ENCODE measurements at regions not wholly inside any gene's neighbourhood (a gene's known extent, or its start where the extent isn't known, plus 50 kb on each side); places are given as distances from the start of the nearest gene placed in this dataset.
A peak's percentile ranks its signal among the peaks of the same experiment; 100 is the strongest.

DNA sequence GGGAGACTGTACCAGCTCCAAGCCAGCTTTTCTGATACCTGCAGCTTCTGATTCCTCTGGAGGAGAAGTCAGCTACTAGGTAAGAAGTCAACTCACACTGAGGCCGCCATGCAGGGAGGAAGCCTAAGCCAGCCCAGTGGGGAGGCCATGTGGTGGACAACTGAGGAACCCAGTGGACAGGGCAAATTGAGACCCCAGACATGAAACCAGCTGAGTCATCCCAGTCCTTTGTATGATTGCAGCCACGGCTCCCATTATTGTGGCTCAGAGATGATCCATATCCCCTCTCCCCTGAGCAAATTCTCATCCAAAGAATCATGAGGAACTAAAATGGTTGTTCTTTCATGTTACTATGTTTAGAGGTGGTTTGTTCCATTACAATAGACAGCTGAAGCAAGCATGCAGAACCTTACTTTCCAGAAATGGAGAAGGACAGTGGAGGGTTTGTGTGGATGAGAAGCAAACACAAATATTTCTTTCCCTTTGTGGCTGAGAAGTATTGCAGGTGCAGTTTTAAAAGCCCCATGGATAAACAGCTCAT lies 1147.3 kb upstream of the TMEM132C start:
- Histone ChIP-seq H3K4me1 (no peaks in the 10 kb centered on the region), H3K4me3 (no peak overlapping the region), H3K27ac (no peak overlapping the region), H3K9me3 (no peaks in the 10 kb centered on the region), H3K27me3 (no peaks in the 10 kb centered on the region), H3K36me3 (no peaks in the 10 kb centered on the region)
- TF ChIP-seq POLR2A (IDR thresholded peaks at IDR 0.05) = no peak
- in situ Hi-C loops (cut with MboI; ENCODE audit: low sequenced_read_pairs in 4 of 4) (loop anchor here in 2 of 4 donors (25.0 kb wide), 2 partner anchors 168 to 268 kb away; no protein-coding TSS in a partner anchor), intact Hi-C loops (cut with DNase I; ENCODE audit: low total_unique reads) (no loop called here)
- DNase-seq (no peak), ATAC-seq (no peak)

DNA sequence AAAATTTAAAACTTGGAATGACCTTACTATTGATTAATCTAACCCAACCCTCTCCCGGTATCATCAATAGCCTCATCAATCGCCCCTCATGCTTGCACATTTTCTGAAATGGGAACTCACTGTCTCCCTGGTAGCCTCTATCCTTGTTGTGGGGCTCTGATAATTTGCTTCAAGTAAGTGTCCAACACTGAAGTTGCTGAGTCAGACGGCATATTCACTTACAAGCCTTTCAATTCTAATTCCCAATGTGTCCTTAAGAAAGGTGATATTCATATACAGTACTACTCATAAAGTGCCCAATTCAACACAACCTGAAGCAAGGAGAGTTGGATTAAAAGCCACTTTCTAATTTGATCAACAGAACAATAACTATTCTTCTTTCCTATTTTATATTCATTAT lies 1146.1 kb upstream of the TMEM132C start:
- no peaks in the 10 kb centered on the region for H3K27me3 ChIP-seq
- intact Hi-C loops (cut with DNase I; ENCODE audit: low total_unique reads) (no loop called here), in situ Hi-C loops (cut with MboI; ENCODE audit: low sequenced_read_pairs in 4 of 4) (loop anchor here in 2 of 4 donors (25.0 kb wide), 2 partner anchors 166 to 266 kb away; no protein-coding TSS in a partner anchor)
- no peaks in the 10 kb centered on the region for H3K36me3 ChIP-seq
- no peak overlapping the region for H3K4me3 ChIP-seq
- TF ChIP-seq, protein P1, sequence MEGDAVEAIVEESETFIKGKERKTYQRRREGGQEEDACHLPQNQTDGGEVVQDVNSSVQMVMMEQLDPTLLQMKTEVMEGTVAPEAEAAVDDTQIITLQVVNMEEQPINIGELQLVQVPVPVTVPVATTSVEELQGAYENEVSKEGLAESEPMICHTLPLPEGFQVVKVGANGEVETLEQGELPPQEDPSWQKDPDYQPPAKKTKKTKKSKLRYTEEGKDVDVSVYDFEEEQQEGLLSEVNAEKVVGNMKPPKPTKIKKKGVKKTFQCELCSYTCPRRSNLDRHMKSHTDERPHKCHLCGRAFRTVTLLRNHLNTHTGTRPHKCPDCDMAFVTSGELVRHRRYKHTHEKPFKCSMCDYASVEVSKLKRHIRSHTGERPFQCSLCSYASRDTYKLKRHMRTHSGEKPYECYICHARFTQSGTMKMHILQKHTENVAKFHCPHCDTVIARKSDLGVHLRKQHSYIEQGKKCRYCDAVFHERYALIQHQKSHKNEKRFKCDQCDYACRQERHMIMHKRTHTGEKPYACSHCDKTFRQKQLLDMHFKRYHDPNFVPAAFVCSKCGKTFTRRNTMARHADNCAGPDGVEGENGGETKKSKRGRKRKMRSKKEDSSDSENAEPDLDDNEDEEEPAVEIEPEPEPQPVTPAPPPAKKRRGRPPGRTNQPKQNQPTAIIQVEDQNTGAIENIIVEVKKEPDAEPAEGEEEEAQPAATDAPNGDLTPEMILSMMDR (IDR thresholded peaks at IDR 0.05 in 4 of 5, conservative IDR thresholded peaks at IDR 0.05 in 1 of 5) = no peak
- no peak for TF ChIP-seq POLR2A (IDR thresholded peaks at IDR 0.05)
- H3K27ac ChIP-seq = no peak overlapping the region
- ATAC-seq (no peak), DNase-seq (no peak)
- H3K9me3 ChIP-seq = no peaks in the 10 kb centered on the region
- no peaks in the 10 kb centered on the region for H3K4me1 ChIP-seq

DNA sequence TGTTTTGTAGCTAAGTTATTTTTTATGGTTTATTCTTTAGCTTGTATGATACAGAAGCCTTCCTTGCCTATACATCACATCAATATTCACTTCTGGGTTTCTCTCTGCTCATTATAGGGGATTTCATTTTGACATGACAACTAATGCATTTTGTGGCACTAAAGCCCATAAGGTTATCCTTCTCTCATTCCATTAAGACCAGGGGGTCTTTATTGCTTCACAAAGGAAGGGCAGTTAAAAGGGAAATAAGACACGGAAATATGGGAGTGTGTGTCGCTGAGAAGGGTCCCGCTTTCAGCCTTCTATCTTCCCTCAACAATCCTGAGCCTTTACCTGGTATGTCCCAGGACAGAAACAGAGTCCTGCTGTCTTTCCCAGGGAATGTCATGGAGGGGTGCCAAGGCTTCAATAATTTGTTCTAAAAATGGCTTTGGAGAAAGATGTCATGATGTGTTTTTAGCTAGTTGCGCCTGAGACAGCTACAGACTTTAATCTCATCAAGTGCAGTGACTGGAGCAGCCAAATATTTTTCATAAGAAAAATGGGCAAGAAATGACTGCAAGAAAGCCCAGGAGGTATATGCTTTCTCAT lies 1145.4 kb upstream of the TMEM132C start:
- intact Hi-C loops (cut with DNase I; ENCODE audit: low total_unique reads) (no loop called here), in situ Hi-C loops (cut with MboI; ENCODE audit: low sequenced_read_pairs in 4 of 4) (loop anchor here in 2 of 4 donors (25.0 kb wide), 2 partner anchors 166 to 266 kb away; no protein-coding TSS in a partner anchor)
- Histone ChIP-seq H3K4me3 (no peak overlapping the region), H3K4me1 (no peaks in the 10 kb centered on the region), H3K36me3 (no peaks in the 10 kb centered on the region), H3K27me3 (no peaks in the 10 kb centered on the region), H3K9me3 (no peaks in the 10 kb centered on the region), H3K27ac (no peak overlapping the region)
- TF ChIP-seq, protein P1 (IDR thresholded peaks at IDR 0.05 in 4 of 5, conservative IDR thresholded peaks at IDR 0.05 in 1 of 5) = no peak
- no peak for TF ChIP-seq POLR2A (IDR thresholded peaks at IDR 0.05)
- ATAC-seq = no peak
- DNase-seq = no peak

DNA sequence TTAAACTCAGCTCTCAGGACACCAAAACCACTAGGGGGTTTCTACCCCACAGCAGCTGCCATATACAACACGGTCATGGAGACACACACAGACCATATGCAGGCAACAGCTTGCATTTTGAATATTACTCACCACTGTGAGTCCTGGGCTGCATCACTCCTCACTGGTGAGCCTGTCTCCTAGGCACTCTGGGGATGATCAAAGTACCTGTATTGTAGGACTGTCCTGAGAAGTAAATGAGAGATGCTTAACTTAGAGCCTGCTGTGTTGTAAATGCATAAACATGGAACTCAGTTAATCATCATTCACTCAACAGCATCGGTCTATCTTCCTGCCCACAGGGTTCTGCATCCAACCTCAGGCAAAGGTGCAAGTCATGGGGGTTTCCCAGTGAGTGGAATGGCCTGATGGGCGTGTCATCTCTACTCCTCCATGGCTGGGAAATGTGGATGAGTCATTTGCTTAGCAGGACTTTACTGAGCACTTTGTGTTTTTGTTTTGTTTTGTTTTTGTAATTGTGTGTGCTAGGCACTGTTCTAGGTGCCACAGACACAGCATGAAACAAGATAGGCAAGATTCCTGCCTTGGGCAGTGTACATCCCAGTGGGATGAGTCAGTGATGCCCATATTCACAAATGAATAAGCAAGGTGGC lies 1141.2 kb upstream of the TMEM132C start:
- intact Hi-C loops (cut with DNase I; ENCODE audit: low total_unique reads) (no loop called here), in situ Hi-C loops (cut with MboI; ENCODE audit: low sequenced_read_pairs in 4 of 4) (no loop called here)
- peak in 1 of 2 donors; percentile 46 for ATAC-seq
- no peak for DNase-seq
- no peak overlapping the region for H3K27ac ChIP-seq
- no peak for TF ChIP-seq POLR2A (IDR thresholded peaks at IDR 0.05)
- TF ChIP-seq, protein P1 (IDR thresholded peaks at IDR 0.05 in 4 of 5, conservative IDR thresholded peaks at IDR 0.05 in 1 of 5) = no peak
- H3K9me3 ChIP-seq = no peaks in the 10 kb centered on the region
- no peak overlapping the region for H3K4me3 ChIP-seq
- no peaks in the 10 kb centered on the region for H3K4me1 ChIP-seq
- no peaks in the 10 kb centered on the region for H3K27me3 ChIP-seq
- H3K36me3 ChIP-seq = no peaks in the 10 kb centered on the region

DNA sequence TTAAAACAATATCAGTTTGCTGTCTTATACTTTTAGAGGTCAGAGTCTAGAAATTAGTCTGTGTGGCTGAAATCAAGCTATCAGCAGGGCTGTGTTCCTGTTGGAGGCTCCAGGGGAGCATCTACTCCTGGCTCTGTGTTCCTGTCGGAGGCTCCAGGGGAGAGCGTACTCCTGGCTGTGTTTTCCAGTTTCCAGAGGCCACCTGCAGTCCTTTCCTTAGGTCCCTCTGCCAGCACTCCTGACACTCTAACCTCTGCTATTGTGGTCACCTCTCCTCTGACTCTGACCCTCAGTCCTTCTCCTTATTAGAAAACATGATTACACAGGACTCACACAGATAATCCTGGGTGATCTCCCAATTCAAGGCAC lies 1140.7 kb upstream of the TMEM132C start:
- in situ Hi-C loops (cut with MboI; ENCODE audit: low sequenced_read_pairs in 4 of 4) = no loop called here

More for the DNA sequence above, 1140.7 kb upstream of the TMEM132C start:
- no peak overlapping the region for H3K4me3 ChIP-seq
- ATAC-seq = peak in 1 of 2 donors; percentile 39
- H3K9me3 ChIP-seq = no peaks in the 10 kb centered on the region
- H3K4me1 ChIP-seq = no peaks in the 10 kb centered on the region
- intact Hi-C loops (cut with DNase I; ENCODE audit: low total_unique reads) = no loop called here
- no peak for DNase-seq
- no peak overlapping the region for H3K27ac ChIP-seq
- H3K27me3 ChIP-seq = no peaks in the 10 kb centered on the region
- no peaks in the 10 kb centered on the region for H3K36me3 ChIP-seq
- no peak for TF ChIP-seq POLR2A (IDR thresholded peaks at IDR 0.05)
- TF ChIP-seq, protein P1 (IDR thresholded peaks at IDR 0.05 in 4 of 5, conservative IDR thresholded peaks at IDR 0.05 in 1 of 5) = no peak

Data from gastrocnemius medialis (tissue), 4 donors.